RWPE1 (cell line): ENCODE measurements at regions not wholly inside any gene's neighbourhood (a gene's known extent, or its start where the extent isn't known, plus 50 kb on each side); places are given as distances from the start of the nearest gene placed in this dataset.

Experiments used
- CTCF ChIA-PET: fragments of 350-600 bp; sonication (Branson Sonifier 250); formaldehyde crosslinking; extraction: SDS; loops from one replicate; lab custom pipeline; 2021; lab: Yijun Ruan, JAX
- POLR2A ChIA-PET: fragments of 400-600 bp; formaldehyde crosslinking; extraction: SDS; loops from one replicate; lab custom pipeline; 2020; ENCODE audit warnings: antibody characterized with exemption; ENCODE audit not compliant: low non-redundant PET; lab: Yijun Ruan, JAX
- DNase-seq: peaks from one replicate; pipeline ENCODE4 v3.0.0; 2012; ENCODE audit warnings: low spot score
- H3K27ac ChIP-seq: fragments of 450-650 bp; 2 replicates; pipeline ENCODE4 v1.5.1; 2017
- CTCF ChIP-seq: fragments of 450-650 bp; conservative IDR thresholded peaks from 2 replicates; pipeline ENCODE4 v1.5.1; 2017; ENCODE audit warnings: low read depth, mild to moderate bottlenecking

- ChIA-PET CTCF (no interaction called here), POLR2A (no interaction called here)
- H3K27ac ChIP-seq = no peak overlapping the region
- no peak for DNase-seq
- TF ChIP-seq CTCF = no peak
These were observed 357.0 kb upstream of the PTBP2 start for GRCh38 chr1:96364576-96364975.

- H3K27ac ChIP-seq = no peak overlapping the region
- TF ChIP-seq CTCF = no peak
- ChIA-PET CTCF (no interaction called here), POLR2A (no interaction called here)
- DNase-seq = no peak
These were observed 356.5 kb upstream of the PTBP2 start for GRCh38 chr1:96365076-96365475.

- no peak for TF ChIP-seq CTCF
- ChIA-PET POLR2A (no interaction called here), CTCF (interaction anchor here (1.1 kb wide), 1 partner anchor 20 kb away, joined by 3 read pairs; no protein-coding TSS in a partner anchor)
- no peak overlapping the region for H3K27ac ChIP-seq
- no peak for DNase-seq
These were observed 355.8 kb upstream of the PTBP2 start for GRCh38 chr1:96365596-96366390.

GRCh38 chr1:96366516-96366915 is 355.1 kb upstream of the PTBP2 start:
- no peak for TF ChIP-seq CTCF
- no peak overlapping the region for H3K27ac ChIP-seq
- ChIA-PET CTCF (interaction anchor here (1.1 kb wide), 1 partner anchor 19 kb away, joined by 3 read pairs; no protein-coding TSS in a partner anchor), POLR2A (no interaction called here)
- no peak for DNase-seq

- TF ChIP-seq CTCF = no peak
- no peak for DNase-seq
- POLR2A ChIA-PET = no interaction called here
- CTCF ChIA-PET = no interaction called here
- no peak overlapping the region for H3K27ac ChIP-seq
These were observed 353.8 kb upstream of the PTBP2 start for GRCh38 chr1:96367791-96368190.

- H3K27ac ChIP-seq = peak overlapping the region; percentile 89
- POLR2A ChIA-PET = no interaction called here
- no peak for TF ChIP-seq CTCF
- CTCF ChIA-PET = no interaction called here
- DNase-seq = peak; percentile 68
These were observed 350.8 kb upstream of the PTBP2 start for GRCh38 chr1:96370757-96371156.
